ENCODE measurements at regions not wholly inside any gene's neighbourhood (a gene's known extent, or its start where the extent isn't known, plus 50 kb on each side); places are given as distances from the start of the nearest gene placed in this dataset.

GRCh38 chr9:115653171-115653606 lies 500.4 kb upstream of the PAPPA start:
- no peak for TF ChIP-seq REST (IDR thresholded peaks at IDR 0.05; ENCODE audit: low read depth)
- TF ChIP-seq TAF1 (IDR thresholded peaks at IDR 0.05; ENCODE audit: low read depth) = no peak
- TF ChIP-seq MAX (IDR thresholded peaks at IDR 0.05) = no peak
- no peak for TF ChIP-seq CEBPB (IDR thresholded peaks at IDR 0.05)
- no peak for TF ChIP-seq RAD21 (IDR thresholded peaks at IDR 0.05; ENCODE audit: low read depth)
- no peak for TF ChIP-seq EGR1 (IDR thresholded peaks at IDR 0.05)
- TF ChIP-seq CREB1 (IDR thresholded peaks at IDR 0.05; ENCODE audit: low read depth) = no peak
- TF ChIP-seq TCF12 (IDR thresholded peaks at IDR 0.05; ENCODE audit: low read depth) = no peak
- no peak for TF ChIP-seq FOXM1 (IDR thresholded peaks at IDR 0.05; ENCODE audit: borderline replicate concordance, low read depth)
- no peak for TF ChIP-seq ZBTB7A (IDR thresholded peaks at IDR 0.05; ENCODE audit: low read depth)
- TF ChIP-seq EP300 (IDR thresholded peaks at IDR 0.05; ENCODE audit: borderline replicate concordance) = no peak
- no peak for TF ChIP-seq YY1 (IDR thresholded peaks at IDR 0.05; ENCODE audit: low read depth)
- TF ChIP-seq TEAD4 (IDR thresholded peaks at IDR 0.05) = no peak
- no peak for TF ChIP-seq NFIC (IDR thresholded peaks at IDR 0.05)
- TF ChIP-seq USF1 (IDR thresholded peaks at IDR 0.05) = no peak

- TF ChIP-seq NFIC (IDR thresholded peaks at IDR 0.05) = no peak
- no peak for TF ChIP-seq CEBPB (IDR thresholded peaks at IDR 0.05)
- no peak for TF ChIP-seq FOXM1 (IDR thresholded peaks at IDR 0.05; ENCODE audit: borderline replicate concordance, low read depth)
- TF ChIP-seq EP300 (IDR thresholded peaks at IDR 0.05; ENCODE audit: borderline replicate concordance) = no peak
- TF ChIP-seq MAX (IDR thresholded peaks at IDR 0.05) = no peak
- no peak for TF ChIP-seq YY1 (IDR thresholded peaks at IDR 0.05; ENCODE audit: low read depth)
- no peak for TF ChIP-seq RAD21 (IDR thresholded peaks at IDR 0.05; ENCODE audit: low read depth)
- TF ChIP-seq TCF12 (IDR thresholded peaks at IDR 0.05; ENCODE audit: low read depth) = no peak
- TF ChIP-seq CREB1 (IDR thresholded peaks at IDR 0.05; ENCODE audit: low read depth) = no peak
- no peak for TF ChIP-seq TAF1 (IDR thresholded peaks at IDR 0.05; ENCODE audit: low read depth)
- no peak for TF ChIP-seq TEAD4 (IDR thresholded peaks at IDR 0.05)
- TF ChIP-seq REST (IDR thresholded peaks at IDR 0.05; ENCODE audit: low read depth) = no peak
- no peak for TF ChIP-seq USF1 (IDR thresholded peaks at IDR 0.05)
- no peak for TF ChIP-seq ZBTB7A (IDR thresholded peaks at IDR 0.05; ENCODE audit: low read depth)
- no peak for TF ChIP-seq EGR1 (IDR thresholded peaks at IDR 0.05)
Observed at GRCh38 chr9:115657695-115658094, 495.9 kb upstream of the PAPPA start.

GRCh38 chr9:115665519-115665918 lies 488.1 kb upstream of the PAPPA start:
- TF ChIP-seq TCF12 (IDR thresholded peaks at IDR 0.05; ENCODE audit: low read depth) (no peak), TEAD4 (IDR thresholded peaks at IDR 0.05) (no peak), RAD21 (IDR thresholded peaks at IDR 0.05; ENCODE audit: low read depth) (no peak)

GRCh38 chr9:115668521-115668920 lies 485.1 kb upstream of the PAPPA start:
- TF ChIP-seq EP300 (IDR thresholded peaks at IDR 0.05; ENCODE audit: borderline replicate concordance) (no peak), CEBPB (IDR thresholded peaks at IDR 0.05) (no peak), TAF1 (IDR thresholded peaks at IDR 0.05; ENCODE audit: low read depth) (no peak), MAX (IDR thresholded peaks at IDR 0.05) (no peak), USF1 (IDR thresholded peaks at IDR 0.05) (no peak), TEAD4 (IDR thresholded peaks at IDR 0.05) (no peak), ZBTB7A (IDR thresholded peaks at IDR 0.05; ENCODE audit: low read depth) (no peak), TCF12 (IDR thresholded peaks at IDR 0.05; ENCODE audit: low read depth) (no peak), REST (IDR thresholded peaks at IDR 0.05; ENCODE audit: low read depth) (no peak), CREB1 (IDR thresholded peaks at IDR 0.05; ENCODE audit: low read depth) (no peak), RAD21 (IDR thresholded peaks at IDR 0.05; ENCODE audit: low read depth) (no peak), EGR1 (IDR thresholded peaks at IDR 0.05) (no peak)
